WI38 (cell line): ENCODE measurements at regions not wholly inside any gene's neighbourhood (a gene's known extent, or its start where the extent isn't known, plus 50 kb on each side); places are given as distances from the start of the nearest gene placed in this dataset.
"Not testable (repeated sequence)": the region's sequence is repeated elsewhere in the genome, so short reads cannot be mapped to it uniquely, and the experiment has no call there.

Source experiments
- H3K4me3 ChIP-seq: 2 replicates; pipeline ENCODE4 v1.5.1; 2011; ENCODE audit warnings: low read depth, mild to moderate bottlenecking, control low read depth, low read length
- CTCF ChIP-seq: IDR thresholded peaks from 2 replicates; pipeline ENCODE4 v1.5.1; 2012; ENCODE audit warnings: low read depth, mild to moderate bottlenecking, control low read depth, low read length

GRCh38 chrX:46236411-46236810 is 308.8 kb downstream of the ZNF674 start:
- H3K4me3 ChIP-seq: no peak overlapping the region
- no peak for TF ChIP-seq CTCF

- TF ChIP-seq CTCF: no peak
- H3K4me3 ChIP-seq: no peak overlapping the region
These were observed 309.4 kb downstream of the ZNF674 start for GRCh38 chrX:46235778-46236177.

GRCh38 chrX:46234775-46235174 is 310.4 kb downstream of the ZNF674 start:
- no peak for TF ChIP-seq CTCF
- no peak overlapping the region for H3K4me3 ChIP-seq

- TF ChIP-seq CTCF: no peak
- H3K4me3 ChIP-seq: no peak overlapping the region
These were observed 316.8 kb downstream of the ZNF674 start for GRCh38 chrX:46228389-46228788.

GRCh38 chrX:46226422-46226821 is 318.8 kb downstream of the ZNF674 start:
- H3K4me3 ChIP-seq: no peak overlapping the region
- TF ChIP-seq CTCF: no peak

- not testable (repeated sequence) for H3K4me3 ChIP-seq
These were observed 321.7 kb downstream of the ZNF674 start for GRCh38 chrX:46223499-46223898.

GRCh38 chrX:46220822-46221221 is 324.4 kb downstream of the ZNF674 start:
- no peak for TF ChIP-seq CTCF
- H3K4me3 ChIP-seq: no peak overlapping the region

- no peak overlapping the region for H3K4me3 ChIP-seq
- TF ChIP-seq CTCF: no peak
These were observed 326.8 kb downstream of the ZNF674 start for GRCh38 chrX:46218373-46218772.
